ENCODE measurements at regions not wholly inside any gene's neighbourhood (a gene's known extent, or its start where the extent isn't known, plus 50 kb on each side); places are given as distances from the start of the nearest gene placed in this dataset.

DNA sequence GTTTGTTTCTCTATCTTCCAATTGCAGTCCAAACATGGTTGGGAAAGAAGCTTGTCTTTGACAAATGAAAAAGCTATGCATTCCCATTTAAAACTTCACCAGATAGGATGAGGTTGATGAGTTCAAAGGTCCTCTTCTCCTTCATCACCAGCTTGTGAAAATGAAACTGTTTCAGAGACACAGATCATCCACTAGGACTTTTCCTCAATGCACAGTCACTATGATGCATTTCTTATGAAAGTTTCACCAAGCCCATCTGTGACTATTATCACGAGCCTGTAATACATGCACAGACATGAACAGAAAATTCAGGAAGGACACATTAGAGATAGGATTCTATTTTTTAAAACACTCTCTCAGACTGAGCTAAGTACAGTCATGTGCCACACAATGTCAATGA is 644.4 kb downstream of the PLCL1 start:
- intact Hi-C loops (cut with micrococcal nuclease) = no loop called here
- Histone ChIP-seq H3K36me3 (ENCODE audit: low read depth, low read length) (no peaks in the 10 kb centered on the region), H4K20me1 (ENCODE audit: low read length) (no peaks in the 10 kb centered on the region), H3K79me2 (ENCODE audit: low read length) (no peaks in the 10 kb centered on the region), H3F3A (ENCODE audit: low read length, unreplicated experiment) (no peaks in the 10 kb centered on the region), H3K27me3 (ENCODE audit: low read length) (no peaks in the 10 kb centered on the region), H3K4me1 (ENCODE audit: insufficient read depth, low read length) (no peaks in the 10 kb centered on the region), H3K27ac (ENCODE audit: low read length) (no peak overlapping the region), H3K9ac (ENCODE audit: low read length) (no peak overlapping the region), H3K4me3 (ENCODE audit: low read length) (no peak overlapping the region), H3K9me3 (ENCODE audit: low read length) (0 out of 2 replicates have a peak, but pooled peaks cover 4% of the 10 kb centered on the region), H2AFZ (ENCODE audit: low read length) (no peak overlapping the region), H3K4me2 (ENCODE audit: low read length) (no peak overlapping the region), H3K9me2 (replicated peaks; ENCODE audit: low read length) (no peaks in the 10 kb centered on the region)
- no peak for DNase-seq
- ATAC-seq = no peak
- no TSS peak for BruUV-seq (replicated peaks)
- TF ChIP-seq, protein P1, sequence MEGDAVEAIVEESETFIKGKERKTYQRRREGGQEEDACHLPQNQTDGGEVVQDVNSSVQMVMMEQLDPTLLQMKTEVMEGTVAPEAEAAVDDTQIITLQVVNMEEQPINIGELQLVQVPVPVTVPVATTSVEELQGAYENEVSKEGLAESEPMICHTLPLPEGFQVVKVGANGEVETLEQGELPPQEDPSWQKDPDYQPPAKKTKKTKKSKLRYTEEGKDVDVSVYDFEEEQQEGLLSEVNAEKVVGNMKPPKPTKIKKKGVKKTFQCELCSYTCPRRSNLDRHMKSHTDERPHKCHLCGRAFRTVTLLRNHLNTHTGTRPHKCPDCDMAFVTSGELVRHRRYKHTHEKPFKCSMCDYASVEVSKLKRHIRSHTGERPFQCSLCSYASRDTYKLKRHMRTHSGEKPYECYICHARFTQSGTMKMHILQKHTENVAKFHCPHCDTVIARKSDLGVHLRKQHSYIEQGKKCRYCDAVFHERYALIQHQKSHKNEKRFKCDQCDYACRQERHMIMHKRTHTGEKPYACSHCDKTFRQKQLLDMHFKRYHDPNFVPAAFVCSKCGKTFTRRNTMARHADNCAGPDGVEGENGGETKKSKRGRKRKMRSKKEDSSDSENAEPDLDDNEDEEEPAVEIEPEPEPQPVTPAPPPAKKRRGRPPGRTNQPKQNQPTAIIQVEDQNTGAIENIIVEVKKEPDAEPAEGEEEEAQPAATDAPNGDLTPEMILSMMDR (conservative IDR thresholded peaks at IDR 0.05; ENCODE audit: low read depth, low read length) = no peak
- TF ChIP-seq EZH2 (IDR thresholded peaks at IDR 0.05; ENCODE audit: low read length, unreplicated experiment) (no peak), EZH2phosphoT487 (IDR thresholded peaks at IDR 0.05; ENCODE audit: borderline replicate concordance, low read length) (no peak)
- ChIA-PET CTCF (no interaction called here), POLR2A (ENCODE audit: unreplicated experiment) (no interaction called here)

DNA sequence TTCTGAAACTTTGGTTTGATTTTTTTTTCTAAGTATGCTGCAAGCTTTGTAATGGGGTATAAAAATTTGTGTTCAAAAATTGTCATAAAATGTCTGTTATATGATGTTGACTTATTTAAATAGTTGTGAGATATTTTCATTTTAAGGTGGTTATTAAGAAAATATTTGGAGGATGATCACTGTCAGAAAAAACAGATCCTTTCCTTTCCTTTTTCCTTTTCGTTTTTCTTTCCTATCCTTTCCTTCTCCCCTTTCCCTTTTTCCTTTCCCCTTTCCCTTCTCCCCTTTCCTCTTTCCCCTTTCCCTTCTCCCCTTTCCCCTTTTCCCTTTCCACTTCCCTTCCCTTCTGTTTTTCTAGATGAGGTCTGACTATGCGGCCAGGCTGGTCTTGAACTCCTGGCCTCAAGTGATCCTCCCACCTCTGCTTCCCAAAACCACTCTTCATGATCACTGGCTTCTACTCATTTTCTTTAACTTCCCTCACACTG is 640.5 kb downstream of the PLCL1 start:
- H3K79me2 ChIP-seq (ENCODE audit: low read length) = no peaks in the 10 kb centered on the region
- H3K9ac ChIP-seq (ENCODE audit: low read length) = no peak overlapping the region
- POLR2A ChIA-PET (ENCODE audit: unreplicated experiment) = no interaction called here
- no peak overlapping the region for H3K4me3 ChIP-seq (ENCODE audit: low read length)
- ATAC-seq = no peak
- no peak for DNase-seq
- H3K4me2 ChIP-seq (ENCODE audit: low read length) = no peak overlapping the region
- H2AFZ ChIP-seq (ENCODE audit: low read length) = no peak overlapping the region
- H3F3A ChIP-seq (ENCODE audit: low read length, unreplicated experiment) = no peaks in the 10 kb centered on the region
- no peaks in the 10 kb centered on the region for H3K4me1 ChIP-seq (ENCODE audit: insufficient read depth, low read length)
- intact Hi-C loops (cut with micrococcal nuclease) = no loop called here
- TF ChIP-seq EZH2phosphoT487 (IDR thresholded peaks at IDR 0.05; ENCODE audit: borderline replicate concordance, low read length) (no peak), EZH2 (IDR thresholded peaks at IDR 0.05; ENCODE audit: low read length, unreplicated experiment) (no peak)
- TF ChIP-seq, protein P1 (conservative IDR thresholded peaks at IDR 0.05; ENCODE audit: low read depth, low read length) = no peak
- H3K9me3 ChIP-seq (ENCODE audit: low read length) = no peaks in the 10 kb centered on the region
- no peaks in the 10 kb centered on the region for H4K20me1 ChIP-seq (ENCODE audit: low read length)
- no peaks in the 10 kb centered on the region for H3K9me2 ChIP-seq (replicated peaks; ENCODE audit: low read length)
- no peak overlapping the region for H3K27ac ChIP-seq (ENCODE audit: low read length)
- no TSS peak for BruUV-seq (replicated peaks)
- CTCF ChIA-PET = no interaction called here
- no peaks in the 10 kb centered on the region for H3K27me3 ChIP-seq (ENCODE audit: low read length)
- no peaks in the 10 kb centered on the region for H3K36me3 ChIP-seq (ENCODE audit: low read depth, low read length)

DNA sequence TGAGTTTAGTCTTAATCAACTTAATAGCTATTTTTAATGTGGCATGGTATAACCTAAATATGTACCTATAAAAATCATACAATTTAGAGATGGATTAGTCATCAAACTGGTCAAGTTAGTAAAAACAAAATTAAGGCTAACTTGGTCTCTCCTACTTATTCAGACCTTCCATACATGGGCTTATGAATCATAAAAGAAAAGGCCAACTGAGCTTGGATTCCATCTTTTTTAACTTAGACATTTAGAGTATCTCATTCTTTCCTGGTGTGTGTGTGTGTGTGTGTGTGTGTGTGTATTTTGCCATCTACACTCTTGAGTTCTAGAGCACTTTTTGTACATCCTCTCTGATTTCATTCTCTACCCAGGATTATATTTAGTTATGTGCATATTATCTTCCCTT is 637.5 kb downstream of the PLCL1 start:
- no peaks in the 10 kb centered on the region for H4K20me1 ChIP-seq (ENCODE audit: low read length)
- no peaks in the 10 kb centered on the region for H3K4me1 ChIP-seq (ENCODE audit: insufficient read depth, low read length)

More for the DNA sequence above, 637.5 kb downstream of the PLCL1 start:
- Histone ChIP-seq H3K36me3 (ENCODE audit: low read depth, low read length) (no peaks in the 10 kb centered on the region), H3K4me3 (ENCODE audit: low read length) (no peak overlapping the region), H3K9me3 (ENCODE audit: low read length) (no peaks in the 10 kb centered on the region), H3K9me2 (replicated peaks; ENCODE audit: low read length) (no peaks in the 10 kb centered on the region), H3K27ac (ENCODE audit: low read length) (no peak overlapping the region), H3F3A (ENCODE audit: low read length, unreplicated experiment) (no peaks in the 10 kb centered on the region), H2AFZ (ENCODE audit: low read length) (no peak overlapping the region), H3K4me2 (ENCODE audit: low read length) (no peak overlapping the region), H3K79me2 (ENCODE audit: low read length) (no peaks in the 10 kb centered on the region), H3K27me3 (ENCODE audit: low read length) (no peaks in the 10 kb centered on the region), H3K9ac (ENCODE audit: low read length) (no peak overlapping the region)
- intact Hi-C loops (cut with micrococcal nuclease) = no loop called here
- BruUV-seq (replicated peaks) = no TSS peak
- TF ChIP-seq EZH2 (IDR thresholded peaks at IDR 0.05; ENCODE audit: low read length, unreplicated experiment) = no peak
- TF ChIP-seq EZH2phosphoT487 (IDR thresholded peaks at IDR 0.05; ENCODE audit: borderline replicate concordance, low read length) = no peak
- TF ChIP-seq, protein P1 (conservative IDR thresholded peaks at IDR 0.05; ENCODE audit: low read depth, low read length) = no peak
- no peak for DNase-seq
- ATAC-seq = no peak
- CTCF ChIA-PET = no interaction called here
- POLR2A ChIA-PET (ENCODE audit: unreplicated experiment) = no interaction called here

All from PC-3 (cell line).